Activated CD4-positive, alpha-beta T cell treated with anti-CD3 and anti-CD28 coated beads, Interleukin-2, Interleukin-6, amounts not matched to agents 100 ng/mL and 50 ng/mL, durations not matched to agents 16 hours and 8 hours (primary cell): ENCODE measurements at regions not wholly inside any gene's neighbourhood (a gene's known extent, or its start where the extent isn't known, plus 50 kb on each side); places are given as distances from the start of the nearest gene placed in this dataset.
"Not testable (repeated sequence)": the region's sequence is repeated elsewhere in the genome, so short reads cannot be mapped to it uniquely, and the experiment has no call there.

Source experiments
- DNase-seq: peaks from one replicate; pipeline ENCODE4 v3.0.0-alpha.2; 2020

DNA sequence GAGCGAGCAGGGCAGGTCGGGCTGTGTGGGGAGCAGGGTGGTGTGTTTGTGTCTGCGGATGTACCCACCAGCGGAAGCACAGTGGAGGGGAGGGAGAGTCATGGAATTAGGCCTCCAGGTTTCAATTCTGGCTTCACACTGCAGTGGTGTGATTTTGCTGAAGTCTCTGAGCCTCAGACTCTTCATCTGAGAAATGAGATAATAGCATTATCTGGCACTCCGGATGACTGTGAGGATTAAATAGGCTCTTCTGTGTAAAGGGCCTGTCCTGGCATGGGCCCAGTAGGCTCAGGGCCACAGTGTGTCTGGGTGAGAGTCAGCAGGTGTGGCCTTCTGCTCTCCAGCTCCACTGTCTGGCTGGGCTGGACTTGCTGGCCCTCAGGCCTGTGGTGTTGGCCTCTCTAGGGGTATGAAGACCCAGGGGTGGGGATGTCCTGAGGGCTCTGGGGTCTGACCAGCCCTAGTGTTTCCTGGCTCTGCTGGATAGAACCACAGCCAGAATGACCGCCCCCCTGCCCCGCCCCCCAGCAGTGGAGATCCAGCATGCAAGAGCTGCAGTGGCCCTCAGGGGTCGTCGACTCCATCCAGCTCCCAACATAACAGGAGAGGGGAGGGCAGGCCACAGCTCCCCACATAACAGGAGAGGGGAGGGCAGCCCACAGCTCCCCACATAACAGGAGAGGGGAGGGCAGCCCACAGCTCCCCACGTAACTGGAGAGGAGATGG lies 178.6 kb downstream of the RPS24 start:
- DNase-seq, result no peak

DNA sequence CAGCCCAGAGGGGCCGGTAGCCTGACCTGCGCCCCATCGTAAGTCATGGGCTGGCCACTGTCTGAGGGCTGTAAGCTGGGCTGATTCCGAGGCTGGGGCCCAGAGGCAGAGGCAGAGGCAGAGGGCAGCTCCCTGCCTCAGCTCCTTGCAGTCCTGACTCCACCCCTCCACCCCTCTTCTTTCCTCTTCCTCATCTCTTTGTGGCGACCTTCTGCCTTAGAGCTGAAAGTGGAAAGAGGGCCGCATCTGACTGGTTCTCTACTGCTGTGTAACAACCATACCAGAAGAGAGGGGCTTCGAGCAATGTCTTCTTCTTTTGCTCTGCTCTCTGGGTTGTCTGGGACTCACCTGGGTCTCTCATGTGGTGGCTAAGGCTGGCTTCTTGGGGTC lies 179.1 kb downstream of the RPS24 start:
- DNase-seq, result no peak

DNA sequence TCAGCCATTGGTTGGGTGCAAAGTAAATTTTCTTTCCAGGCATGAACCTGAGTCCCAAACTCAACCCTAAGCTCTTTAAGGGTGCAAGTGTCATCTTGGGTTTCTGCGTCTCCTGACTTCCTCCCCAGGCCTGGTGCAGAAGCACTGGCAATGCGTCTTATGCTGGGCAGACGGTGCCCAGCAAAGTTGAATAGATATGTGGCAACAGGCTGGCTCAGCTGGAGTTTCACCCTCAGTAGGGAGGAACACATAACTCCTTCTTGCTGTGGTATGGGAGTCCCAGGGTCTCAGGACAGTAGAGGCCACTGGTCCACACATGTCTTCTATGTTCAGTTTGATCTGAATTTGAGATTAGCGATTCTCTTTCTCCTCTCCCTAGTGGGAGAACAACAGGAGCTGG lies 181.3 kb downstream of the RPS24 start:
- DNase-seq, result no peak

DNA sequence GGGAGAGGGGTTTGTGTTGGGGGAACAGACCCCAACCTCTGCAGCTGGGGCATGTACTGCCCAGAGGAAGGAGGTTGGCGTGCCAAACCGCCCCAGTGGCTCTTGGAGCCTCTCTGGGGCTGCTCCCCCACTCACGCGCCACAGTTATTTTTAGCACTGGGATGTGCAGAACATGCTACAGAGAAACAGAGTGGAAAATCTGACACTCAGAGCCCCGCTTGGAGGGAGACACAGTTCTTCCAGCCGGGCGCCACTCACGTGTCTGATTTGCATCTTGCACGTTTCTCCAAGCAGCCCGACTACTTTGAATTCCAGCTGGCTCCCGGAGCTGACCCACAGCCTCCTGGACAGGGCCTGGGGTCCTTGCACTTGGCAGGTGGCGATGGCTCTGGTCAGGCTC lies 182.0 kb downstream of the RPS24 start:
- DNase-seq, result no peak

DNA sequence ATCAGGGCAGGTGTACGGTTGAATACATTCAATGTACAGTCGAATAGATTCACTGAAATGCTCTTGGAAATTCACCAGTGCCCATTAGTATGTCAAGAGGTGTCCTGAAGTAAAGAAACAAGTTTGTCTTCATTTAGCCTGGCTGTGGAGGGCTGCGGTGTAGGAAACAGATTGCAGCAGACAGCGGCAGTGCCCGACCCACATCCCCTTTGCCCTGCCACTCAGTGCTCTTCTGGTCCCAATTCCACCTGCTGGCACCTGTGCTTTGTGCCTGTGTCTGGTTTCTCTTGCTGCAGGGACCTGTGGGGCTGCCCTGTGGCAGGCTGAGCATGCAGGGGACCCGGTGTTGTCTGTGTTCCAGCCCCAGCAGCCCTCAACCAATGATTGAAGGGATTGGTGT lies 183.7 kb downstream of the RPS24 start:
- DNase-seq, result no peak

- DNase-seq, result no peak
These were observed 185.3 kb downstream of the RPS24 start for GRCh38 chr10:78218798-78219490.

- not testable (repeated sequence) for DNase-seq
These were observed 185.9 kb downstream of the RPS24 start for GRCh38 chr10:78219568-78219967.

DNA sequence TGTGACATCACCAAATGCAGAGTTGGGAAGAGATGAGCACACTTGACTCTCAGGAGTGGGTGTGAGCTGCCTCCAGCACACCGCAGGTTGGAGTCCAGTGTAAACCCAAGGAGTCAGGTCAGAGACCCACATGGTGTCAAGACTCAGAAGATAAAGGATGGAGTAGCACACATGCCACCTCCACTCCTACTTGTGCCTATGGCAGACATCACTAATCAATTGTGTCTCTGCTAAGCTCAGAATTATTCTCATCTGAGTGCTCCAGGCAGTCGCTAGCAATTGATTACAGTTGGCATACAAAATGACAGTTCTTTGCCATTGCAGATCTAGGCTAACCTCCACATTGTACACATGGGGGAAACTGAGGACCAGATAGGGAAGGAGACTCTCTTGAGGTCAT lies 187.1 kb downstream of the RPS24 start:
- no peak for DNase-seq

- no peak for DNase-seq
These were observed 188.6 kb downstream of the RPS24 start for GRCh38 chr10:78222096-78222790.

DNA sequence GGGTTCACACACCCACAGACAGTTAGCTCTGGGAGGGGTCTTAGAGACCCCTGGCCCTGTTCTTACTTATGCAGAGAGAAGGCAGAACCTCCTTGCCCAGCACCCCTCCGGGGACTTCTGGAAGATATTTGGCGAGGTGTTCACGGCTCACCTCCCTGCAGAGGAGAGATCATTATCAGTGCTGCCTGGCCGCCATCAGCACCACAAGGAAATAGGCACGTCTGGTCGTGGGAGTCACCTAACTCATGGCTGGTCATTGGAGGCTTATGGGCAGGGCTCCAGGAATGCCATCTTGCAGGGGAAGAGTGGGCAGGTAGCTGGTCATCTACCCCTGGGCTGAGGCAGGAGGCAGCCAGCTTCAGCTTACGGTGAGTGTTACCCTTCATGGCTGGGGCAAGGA lies 189.4 kb downstream of the RPS24 start:
- DNase-seq, result no peak

DNA sequence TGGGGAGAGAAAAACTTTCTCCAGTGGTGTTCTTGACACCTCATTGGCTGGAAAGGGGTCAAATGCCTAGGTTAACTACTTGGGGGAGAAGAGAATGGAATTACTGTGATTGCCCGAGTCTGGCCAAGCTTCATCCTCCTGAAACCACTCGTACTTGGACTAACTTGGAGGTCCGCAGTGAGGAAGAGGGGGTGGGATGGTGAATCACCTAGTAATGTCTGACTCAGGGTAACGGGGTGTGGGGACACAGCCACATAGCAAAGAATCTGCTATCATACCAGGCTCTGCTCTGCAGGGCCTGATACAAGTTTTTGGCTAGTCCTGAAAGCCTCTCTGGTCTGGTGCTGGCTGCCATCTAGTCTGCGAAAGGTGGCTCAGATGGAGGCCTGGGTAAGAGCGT lies 190.9 kb downstream of the RPS24 start:
- DNase-seq, result no peak

GRCh38 chr10:78225594-78225993 lies 191.9 kb downstream of the RPS24 start:
- DNase-seq, result no peak

DNA sequence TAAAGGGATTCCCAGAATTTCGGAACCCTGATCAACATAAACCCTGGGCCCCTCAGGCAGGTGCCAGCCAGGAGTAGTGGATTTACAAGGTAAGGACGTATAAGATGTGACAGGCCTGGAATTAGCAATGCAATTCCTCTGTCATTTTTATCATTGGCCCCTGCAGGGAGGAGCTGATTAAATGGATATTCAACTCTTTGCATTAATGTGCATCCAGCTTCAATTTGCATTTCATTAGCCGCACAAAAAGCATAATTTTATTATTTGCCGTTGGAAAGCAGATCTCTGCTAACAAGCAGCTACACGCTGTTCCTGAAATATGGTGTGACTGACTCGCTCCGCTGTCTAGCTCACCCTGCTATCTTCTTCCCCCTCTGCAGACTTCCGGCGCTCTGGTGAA lies 195.8 kb downstream of the RPS24 start:
- no peak for DNase-seq

DNA sequence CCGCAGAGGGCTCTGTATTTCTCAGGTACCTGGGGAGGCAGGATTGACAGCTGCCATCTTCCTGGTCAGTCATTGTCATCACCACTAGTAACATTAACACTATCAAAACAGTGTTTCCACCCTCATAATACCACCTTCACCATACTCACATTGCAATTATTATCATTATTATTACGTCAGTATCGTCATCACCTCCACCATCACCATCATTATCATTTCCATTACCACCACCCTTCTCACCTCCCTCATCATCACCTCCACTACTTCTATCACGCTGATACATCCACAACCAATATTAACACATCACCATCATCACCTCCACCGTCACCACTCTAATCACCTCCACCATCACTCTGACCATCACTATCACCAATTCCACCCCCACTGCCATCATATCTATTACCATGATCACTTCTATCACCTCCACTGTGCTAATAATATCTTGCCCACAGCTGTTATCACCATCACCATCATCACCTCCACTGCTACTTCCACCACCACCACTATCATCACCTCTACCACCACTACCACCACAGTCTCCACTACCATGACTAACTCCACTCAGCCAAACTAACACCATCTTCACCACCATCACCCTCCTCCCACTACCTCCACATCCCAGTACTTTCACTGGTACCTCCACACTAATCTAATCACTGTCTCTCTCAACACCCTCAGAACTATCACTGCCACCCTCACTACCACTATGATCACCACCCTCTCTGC lies 196.4 kb downstream of the RPS24 start:
- no peak for DNase-seq

DNA sequence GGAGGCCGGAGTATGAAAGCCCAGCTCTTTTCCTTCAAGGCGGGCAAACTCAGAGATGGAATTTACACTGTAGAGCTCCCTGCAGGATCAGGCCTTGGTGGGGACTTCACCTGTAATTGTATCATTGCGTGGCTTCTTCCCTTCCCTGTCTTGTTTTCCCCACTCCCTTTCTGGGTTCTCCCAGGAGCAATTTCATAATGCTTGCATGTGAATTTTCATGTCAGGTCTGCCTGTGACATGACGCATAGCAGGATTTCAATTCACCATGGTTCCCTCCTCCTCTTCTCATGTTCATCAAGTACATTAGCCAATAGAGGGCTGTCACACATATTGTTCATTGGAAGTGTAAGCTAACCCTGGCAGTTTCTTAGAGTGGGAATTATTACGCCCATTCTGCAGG lies 197.7 kb downstream of the RPS24 start:
- no peak for DNase-seq

DNA sequence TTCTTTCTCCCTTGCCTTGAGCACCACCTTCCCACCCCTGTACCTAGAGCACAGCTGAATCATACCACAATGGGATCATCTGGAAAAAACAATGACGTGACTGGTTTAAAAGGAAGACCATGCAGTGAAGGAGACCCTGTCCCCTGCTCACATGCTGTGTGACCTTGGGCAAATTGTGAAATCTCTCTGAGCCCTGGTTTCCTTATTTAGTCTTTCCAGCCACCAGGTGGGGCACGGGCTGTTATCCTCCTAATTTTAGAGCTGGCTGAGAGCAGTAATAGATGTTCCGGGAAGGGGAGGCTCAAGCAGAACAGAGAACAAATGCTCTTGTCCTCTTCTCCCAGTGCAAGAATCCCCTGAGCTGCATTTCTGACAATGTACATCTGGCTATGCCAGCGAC lies 198.3 kb downstream of the RPS24 start:
- DNase-seq, result no peak

GRCh38 chr10:78236416-78237015 lies 202.9 kb downstream of the RPS24 start:
- DNase-seq, result no peak

- DNase-seq, result not testable (repeated sequence)
These were observed 204.3 kb downstream of the RPS24 start for GRCh38 chr10:78237951-78238350.

DNA sequence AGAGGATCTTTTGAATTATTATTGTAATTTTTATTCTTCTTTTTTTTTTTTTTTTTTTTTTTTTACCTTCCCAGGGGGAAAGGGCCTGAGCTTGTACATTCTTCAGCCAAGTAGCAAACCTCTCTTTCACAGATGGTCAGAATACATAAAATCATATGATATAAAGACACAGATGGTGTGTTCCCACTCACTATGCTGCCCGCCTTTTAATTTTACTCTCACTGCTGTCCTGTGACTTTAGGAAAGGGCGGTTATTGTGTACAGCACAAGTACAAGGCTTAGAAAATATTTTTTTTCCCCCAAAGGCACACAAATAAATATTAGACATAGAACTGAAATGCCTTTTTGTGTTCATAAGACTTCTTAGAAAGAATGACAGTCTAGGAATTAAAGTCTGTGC lies 213.6 kb downstream of the RPS24 start:
- no peak for DNase-seq

DNA sequence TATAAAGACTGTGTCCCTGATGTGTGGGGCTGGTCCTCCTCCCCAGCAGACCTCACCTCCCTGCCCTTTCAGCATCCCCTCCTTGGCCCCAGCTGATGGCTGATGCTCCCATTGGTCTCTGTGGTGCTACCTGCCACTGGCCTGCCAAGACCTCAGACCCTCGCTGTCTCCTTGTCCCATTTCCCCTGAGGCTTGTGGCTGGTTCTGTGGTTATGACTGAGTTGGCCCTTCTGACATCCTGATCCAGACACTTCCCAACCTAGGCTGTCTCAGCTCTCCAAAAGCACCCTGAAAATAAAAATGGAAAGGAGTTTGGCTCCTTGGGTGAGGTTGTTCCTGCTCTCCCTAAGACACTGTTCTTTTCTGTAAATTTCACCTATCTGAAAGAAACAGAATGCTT lies 214.2 kb downstream of the RPS24 start:
- DNase-seq, result no peak

DNA sequence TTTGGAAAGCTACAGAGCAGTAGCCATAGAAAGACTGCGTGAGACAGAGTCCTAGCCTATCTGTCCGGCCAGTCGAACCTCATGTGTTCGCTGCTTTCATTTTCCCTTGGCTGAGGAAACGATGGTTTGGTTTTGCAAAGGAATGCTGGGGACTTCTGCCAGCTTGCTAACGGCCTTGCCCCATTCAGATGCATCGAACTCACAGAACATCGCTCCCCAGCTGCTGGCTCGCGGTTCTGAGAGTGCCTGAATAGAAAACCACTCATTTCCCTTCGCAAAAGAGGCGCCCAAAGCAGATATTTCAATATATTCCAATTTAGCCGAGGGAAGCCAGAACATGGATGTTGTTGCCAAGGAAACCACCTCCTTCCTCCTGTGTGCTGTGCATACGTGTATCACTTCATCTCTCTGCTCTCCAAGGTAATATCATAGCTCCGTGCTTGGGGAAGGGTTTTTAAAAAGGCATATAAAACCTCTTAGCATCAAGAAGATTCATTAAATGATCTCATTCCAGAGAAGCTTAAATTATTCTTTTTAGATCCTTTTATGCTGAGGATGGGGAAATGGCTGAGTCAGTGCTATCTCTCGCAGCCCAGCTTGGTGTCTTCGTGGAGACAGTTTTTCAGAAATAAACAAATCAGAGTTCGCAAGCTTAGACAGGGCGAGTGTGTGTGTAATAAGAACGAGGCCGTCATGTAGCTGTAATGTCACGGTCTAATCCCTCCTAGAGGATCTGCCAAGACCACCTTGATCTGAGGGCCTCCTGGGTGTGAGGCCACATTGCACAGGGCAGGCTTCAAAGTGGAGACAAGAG lies 215.2 kb downstream of the RPS24 start:
- DNase-seq, result no peak

GRCh38 chr10:78249690-78250089 lies 216.0 kb downstream of the RPS24 start:
- no peak for DNase-seq
